Lung (tissue), 11 donors: ENCODE measurements at regions not wholly inside any gene's neighbourhood (a gene's known extent, or its start where the extent isn't known, plus 50 kb on each side); places are given as distances from the start of the nearest gene placed in this dataset.

ENCODE experiments used
- ATAC-seq: fragments of 200-7000 bp; cut with Tn5 transposase; one replicate; pipeline ENCODE4 v1.9.1; 2020; ENCODE audit warnings: moderate number of reproducible peaks; ENCODE audit not compliant: insufficient read depth, low FRiP score
- DNase-seq, 3 donors: peaks; one replicate each; pipeline ENCODE4 v3.0.0-alpha.2; 2013 to 2017
- H3K27ac ChIP-seq, 2 donors: one replicate each; pipeline ENCODE4 v1.5.1; 2013; ENCODE audit warnings: mild to moderate bottlenecking in 2 of 2, moderate library complexity in 2 of 2, control low read depth in 1 of 2, inconsistent platforms in 1 of 2, low read depth in 1 of 2, low read length in 1 of 2
- H3K27me3 ChIP-seq, 3 donors: one replicate each; pipeline ENCODE4 v1.5.1; 2013; ENCODE audit warnings: low read length in 2 of 3; ENCODE audit not compliant: control insufficient read depth in 3 of 3, insufficient read depth in 3 of 3
- H3K36me3 ChIP-seq, 4 donors: one replicate each; pipeline ENCODE4 v1.5.1; 2013; ENCODE audit warnings: low read length in 4 of 4, mild to moderate bottlenecking in 1 of 4, moderate library complexity in 1 of 4; ENCODE audit not compliant: control insufficient read depth in 4 of 4, insufficient read depth in 4 of 4
- H3K4me1 ChIP-seq, 5 donors: one replicate each; pipeline ENCODE4 v1.5.1; 2013; ENCODE audit warnings: low read length in 5 of 5, mild to moderate bottlenecking in 2 of 5, moderate library complexity in 1 of 5; ENCODE audit not compliant: control insufficient read depth in 5 of 5, insufficient read depth in 5 of 5
- H3K4me3 ChIP-seq: one replicate; pipeline ENCODE4 v1.5.1; 2013; ENCODE audit warnings: mild to moderate bottlenecking, control low read depth, moderate library complexity
- H3K9ac ChIP-seq, 2 donors: one replicate each; pipeline ENCODE4 v1.5.1; 2013; ENCODE audit warnings: low read length in 2 of 2, control low read depth in 1 of 2; ENCODE audit not compliant: insufficient read depth in 1 of 2
- H3K9me3 ChIP-seq, 4 donors: one replicate each; pipeline ENCODE4 v1.5.1; 2013; ENCODE audit warnings: low read length in 3 of 4, mild to moderate bottlenecking in 1 of 4, moderate library complexity in 1 of 4; ENCODE audit not compliant: control insufficient read depth in 4 of 4, insufficient read depth in 3 of 4
- WGBS, 2 donors: extraction: QIAGEN DNeasy Blood & Tissue Kit; methylation state at CpG; one replicate each; pipeline ENCODE4 v1.1.7; 2013; 5-methylcytosine and 5-hydroxymethylcytosine counted together
- TF ChIP-seq, protein P1 (sequence below): IDR thresholded peaks from 2 replicates; pipeline ENCODE4 v1.5.1; 2012; ENCODE audit warnings: mild to moderate bottlenecking; ENCODE audit errors: control extremely low read depth, extremely low read depth
- donor health status: control.
- donor health status: control.
- donor health status: Bipolar disorder and iron deficiency.
- donor health status: healthy.
- donor health status: DM: yes; HTN: yes; CAD: no.

DNA sequence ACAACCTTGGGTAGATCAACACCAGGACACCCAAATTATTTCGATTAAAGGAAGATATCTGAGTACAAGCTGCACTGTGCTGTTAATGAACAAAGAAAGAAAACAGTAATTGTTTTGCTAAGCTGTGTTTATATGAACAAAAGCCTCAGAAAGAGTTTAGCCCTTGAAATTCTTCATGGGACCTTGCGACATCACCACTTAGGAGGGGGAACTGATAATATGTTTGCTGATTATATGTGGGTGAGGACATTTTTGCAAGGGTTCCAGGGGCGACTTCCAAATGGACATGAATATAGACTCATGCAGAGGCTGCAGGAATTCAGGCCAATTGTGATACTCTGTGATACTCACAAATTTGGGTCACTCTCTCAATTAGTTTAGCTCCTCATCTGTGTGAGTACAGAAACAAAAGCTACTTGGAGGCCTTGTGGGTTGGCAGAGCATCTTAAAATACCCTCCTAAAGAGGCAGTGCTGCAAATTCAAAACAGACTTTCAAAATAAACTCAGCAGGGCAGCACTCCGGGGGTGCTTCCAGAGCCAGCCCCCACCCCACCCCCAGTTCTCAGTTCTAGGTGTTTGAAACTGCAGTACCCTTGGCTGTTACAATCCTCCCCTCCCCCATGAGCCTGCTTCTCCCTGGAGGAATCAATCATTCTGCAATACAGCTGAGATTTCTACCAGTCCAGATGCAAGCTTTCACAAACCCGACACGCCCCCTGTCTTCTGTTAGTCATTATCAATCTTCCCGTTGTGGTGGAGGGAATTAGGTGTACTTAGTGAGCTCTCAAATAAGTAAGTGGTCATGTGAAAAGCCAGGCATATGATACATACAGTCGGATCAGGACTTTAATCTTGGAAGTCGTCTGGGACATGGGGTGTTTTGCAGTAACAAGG, 97.0 kb upstream of the MBNL2 start:
- Histone ChIP-seq H3K9ac (peak overlapping the region in 1 of 2 donors; percentile 20), H3K4me3 (no peak overlapping the region), H3K27me3 (no peaks in the 10 kb centered on the region), H3K36me3 (no peaks in the 10 kb centered on the region), H3K9me3 (no peaks in the 10 kb centered on the region), H3K4me1 (peaks cover 10 to 51% (median 29%) of the 10 kb centered on the region in 5 donors), H3K27ac (peak overlapping the region; percentile 45 to 51)
- TF ChIP-seq, protein P1, sequence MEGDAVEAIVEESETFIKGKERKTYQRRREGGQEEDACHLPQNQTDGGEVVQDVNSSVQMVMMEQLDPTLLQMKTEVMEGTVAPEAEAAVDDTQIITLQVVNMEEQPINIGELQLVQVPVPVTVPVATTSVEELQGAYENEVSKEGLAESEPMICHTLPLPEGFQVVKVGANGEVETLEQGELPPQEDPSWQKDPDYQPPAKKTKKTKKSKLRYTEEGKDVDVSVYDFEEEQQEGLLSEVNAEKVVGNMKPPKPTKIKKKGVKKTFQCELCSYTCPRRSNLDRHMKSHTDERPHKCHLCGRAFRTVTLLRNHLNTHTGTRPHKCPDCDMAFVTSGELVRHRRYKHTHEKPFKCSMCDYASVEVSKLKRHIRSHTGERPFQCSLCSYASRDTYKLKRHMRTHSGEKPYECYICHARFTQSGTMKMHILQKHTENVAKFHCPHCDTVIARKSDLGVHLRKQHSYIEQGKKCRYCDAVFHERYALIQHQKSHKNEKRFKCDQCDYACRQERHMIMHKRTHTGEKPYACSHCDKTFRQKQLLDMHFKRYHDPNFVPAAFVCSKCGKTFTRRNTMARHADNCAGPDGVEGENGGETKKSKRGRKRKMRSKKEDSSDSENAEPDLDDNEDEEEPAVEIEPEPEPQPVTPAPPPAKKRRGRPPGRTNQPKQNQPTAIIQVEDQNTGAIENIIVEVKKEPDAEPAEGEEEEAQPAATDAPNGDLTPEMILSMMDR, result no peak
- peak; percentile 51 for ATAC-seq
- peak; percentile 92 to 99 (median 99) for DNase-seq
- WGBS, 2 donors, result 39 to 52% methylated on average over 9 of the region's 9 CpGs

DNA sequence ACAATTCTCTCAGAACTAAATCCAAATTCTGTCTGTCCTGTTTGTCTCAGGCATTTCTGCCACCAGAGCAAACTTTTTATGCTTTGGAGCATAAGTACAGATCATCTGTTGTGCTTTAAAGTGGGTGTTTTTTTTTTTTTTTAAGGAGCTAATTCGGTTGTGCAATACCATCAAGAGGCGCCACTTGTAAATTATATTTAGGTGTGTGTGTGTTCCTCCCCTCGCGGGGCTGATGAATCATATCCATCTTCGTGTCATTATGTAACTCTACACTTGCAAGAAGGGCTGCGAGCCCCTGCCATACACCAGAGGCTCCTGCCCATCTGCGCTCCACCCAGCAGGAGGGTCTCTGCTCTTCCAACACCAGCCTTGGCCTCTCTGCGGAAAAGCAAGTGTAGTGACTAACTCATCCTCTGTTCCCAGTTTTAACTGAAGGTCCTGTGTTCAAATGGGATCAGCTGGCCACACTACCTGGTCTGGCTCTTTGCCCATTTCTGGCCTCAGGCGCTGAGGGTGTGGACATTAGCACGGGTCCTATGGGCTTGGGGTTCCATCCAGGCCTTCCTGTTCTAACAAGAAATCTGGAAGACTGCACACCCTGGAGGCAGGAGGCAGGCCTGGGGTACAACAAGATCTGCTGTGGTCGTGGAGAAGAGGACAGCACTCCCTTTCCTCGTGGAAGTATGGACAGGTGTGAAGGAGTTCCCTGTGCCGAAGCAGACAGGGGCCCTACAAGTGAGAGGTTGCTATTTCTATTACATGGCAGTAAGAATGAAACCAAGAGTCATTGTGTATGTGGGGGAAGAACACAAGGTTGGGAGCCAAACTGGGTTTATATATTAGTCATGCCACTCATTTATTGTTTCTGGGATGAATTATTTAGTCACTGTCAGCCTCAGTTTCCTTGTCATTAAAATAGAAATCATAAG, 96.1 kb upstream of the MBNL2 start:
- DNase-seq (peak in 1 of 3 donors; percentile 77), ATAC-seq (peak; percentile 73)
- Histone ChIP-seq H3K4me1 (peaks cover 10 to 54% (median 29%) of the 10 kb centered on the region in 5 donors), H3K36me3 (no peaks in the 10 kb centered on the region), H3K4me3 (no peak overlapping the region), H3K27me3 (no peaks in the 10 kb centered on the region), H3K27ac (peak overlapping the region; percentile 45 to 51), H3K9ac (no peak overlapping the region), H3K9me3 (no peaks in the 10 kb centered on the region)
- TF ChIP-seq, protein P1, result no peak
- 42 to 63% methylated on average over 13 of the region's 13 CpGs for WGBS, 2 donors

DNA sequence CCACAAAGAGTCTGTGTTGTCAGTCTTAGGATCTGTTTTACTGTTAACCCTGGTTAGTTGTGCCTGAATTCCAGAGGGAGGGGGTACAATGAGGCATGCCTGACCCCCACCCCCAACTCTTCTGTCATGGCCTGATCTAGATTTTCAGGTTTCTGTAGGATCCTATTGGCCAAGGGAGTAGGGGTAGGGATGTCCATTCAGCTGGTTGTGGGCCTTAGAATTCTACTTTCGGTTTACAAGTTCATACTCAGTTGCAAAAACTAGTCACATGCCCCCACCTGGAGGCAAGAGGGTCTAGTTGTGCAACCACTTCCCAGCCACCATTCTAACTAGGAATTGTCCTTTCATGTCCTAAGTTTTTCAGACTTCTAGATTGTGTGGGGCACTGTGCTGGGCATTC, 94.3 kb upstream of the MBNL2 start:
- peak in 1 of 3 donors; percentile 16 for DNase-seq
- no peaks in the 10 kb centered on the region for H3K36me3 ChIP-seq
- WGBS, 2 donors, result 60 to 79% methylated on average over 1 of the region's 1 CpG
- peaks cover 10 to 41% (median 24%) of the 10 kb centered on the region in 5 donors for H3K4me1 ChIP-seq
- H3K9ac ChIP-seq, result no peak overlapping the region
- no peaks in the 10 kb centered on the region for H3K27me3 ChIP-seq
- H3K4me3 ChIP-seq, result no peak overlapping the region
- H3K9me3 ChIP-seq, result no peaks in the 10 kb centered on the region
- no peak for ATAC-seq
- no peak overlapping the region for H3K27ac ChIP-seq
- TF ChIP-seq, protein P1, result no peak
